ENCODE measurements at regions not wholly inside any gene's neighbourhood (a gene's known extent, or its start where the extent isn't known, plus 50 kb on each side); places are given as distances from the start of the nearest gene placed in this dataset.

- no peak overlapping the region for H3K9ac ChIP-seq (ENCODE audit: low read length)
- CTCF ChIA-PET: no interaction called here
Measured at GRCh38 chr6:82015043-82015442, 232.5 kb downstream of the IBTK start.

DNA sequence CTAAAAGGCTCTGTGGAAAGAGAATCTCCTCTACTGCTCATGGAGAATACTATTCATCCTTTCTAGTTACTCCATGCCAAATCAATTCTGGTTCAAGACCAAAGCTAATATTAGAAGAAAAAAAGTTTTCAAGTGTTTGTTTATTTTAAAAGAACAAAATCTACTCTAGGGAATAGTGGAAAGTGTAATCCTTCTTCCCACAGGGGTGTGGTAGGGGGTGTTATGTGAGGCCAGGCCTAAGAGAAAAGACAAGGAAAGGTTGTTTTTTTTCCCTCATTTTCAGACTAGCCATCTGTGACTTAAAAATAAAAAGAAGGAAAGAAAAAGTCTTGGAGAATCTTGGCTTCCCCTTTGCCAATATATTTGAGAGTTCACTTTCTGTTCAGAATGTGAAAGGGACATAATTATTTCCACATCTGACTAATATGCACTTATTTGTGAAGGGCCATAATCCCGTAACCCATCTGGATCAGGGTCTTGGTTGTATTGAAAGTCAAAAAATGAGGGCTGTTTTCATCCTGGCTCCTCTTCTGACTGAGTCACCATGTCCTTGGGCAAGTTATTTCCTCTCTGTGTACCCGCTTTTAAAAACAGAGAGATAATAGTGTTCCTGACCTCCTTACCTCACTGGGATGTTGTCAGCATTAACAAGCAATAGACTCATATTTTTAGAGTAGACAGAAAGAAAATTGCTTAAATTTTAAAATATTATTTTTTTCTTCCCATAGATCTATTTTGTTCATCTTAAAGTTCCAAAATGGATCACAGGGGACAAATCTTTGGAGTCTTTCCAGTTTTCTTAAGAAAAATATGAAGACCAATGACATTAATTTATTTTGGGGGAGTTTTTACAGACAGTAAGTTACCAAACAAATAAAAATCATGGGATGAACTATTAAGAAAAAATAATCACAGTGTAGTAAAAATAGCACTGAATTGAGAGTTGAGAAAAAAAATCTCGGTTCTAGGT lies 233.7 kb downstream of the IBTK start:
- H3K9me3 ChIP-seq (ENCODE audit: low read length): no peaks in the 10 kb centered on the region
- no peaks in the 10 kb centered on the region for H3K9me2 ChIP-seq (replicated peaks; ENCODE audit: low read length)
- H3K4me1 ChIP-seq (ENCODE audit: insufficient read depth, low read length): peaks cover 34% of the 10 kb centered on the region
- H3K36me3 ChIP-seq (ENCODE audit: low read depth, low read length): no peaks in the 10 kb centered on the region
- no peak overlapping the region for H3K9ac ChIP-seq (ENCODE audit: low read length)
- no peaks in the 10 kb centered on the region for H3K79me2 ChIP-seq (ENCODE audit: low read length)
- no peaks in the 10 kb centered on the region for H4K20me1 ChIP-seq (ENCODE audit: low read length)
- H3K4me3 ChIP-seq (ENCODE audit: low read length): no peak overlapping the region
- H3K27ac ChIP-seq (ENCODE audit: low read length): peak overlapping the region; percentile 18; the same call in 1 of the 2 replicates
- intact Hi-C loops (cut with micrococcal nuclease): no loop called here
- ATAC-seq (peak; percentile 54; the same call in 1 of the 2 replicates), DNase-seq (peak; percentile 53)
- POLR2A ChIA-PET (ENCODE audit: unreplicated experiment): no interaction called here
- no peak overlapping the region for H2AFZ ChIP-seq (ENCODE audit: low read length)
- no peaks in the 10 kb centered on the region for H3K27me3 ChIP-seq (ENCODE audit: low read length)
- TF ChIP-seq EZH2 (IDR thresholded peaks at IDR 0.05; ENCODE audit: low read length, unreplicated experiment) (no peak), CTCF (conservative IDR thresholded peaks at IDR 0.05; ENCODE audit: low read depth, low read length) (no peak), EZH2phosphoT487 (IDR thresholded peaks at IDR 0.05; ENCODE audit: borderline replicate concordance, low read length) (no peak)
- CTCF ChIA-PET: no interaction called here
- no peaks in the 10 kb centered on the region for H3F3A ChIP-seq (ENCODE audit: low read length, unreplicated experiment)
- peak overlapping the region; percentile 38 for H3K4me2 ChIP-seq (ENCODE audit: low read length)
- no TSS peak for BruUV-seq (replicated peaks)

More at GRCh38 chr6:82015043-82015442, 232.5 kb downstream of the IBTK start:
- Histone ChIP-seq H3K79me2 (ENCODE audit: low read length) (no peaks in the 10 kb centered on the region), H3K9me2 (replicated peaks; ENCODE audit: low read length) (no peaks in the 10 kb centered on the region), H2AFZ (ENCODE audit: low read length) (no peak overlapping the region), H3K4me1 (ENCODE audit: insufficient read depth, low read length) (peaks cover 34% of the 10 kb centered on the region), H3K27ac (ENCODE audit: low read length) (peak overlapping the region; percentile 21), H3K27me3 (ENCODE audit: low read length) (no peaks in the 10 kb centered on the region), H3K4me2 (ENCODE audit: low read length) (peak overlapping the region; percentile 38), H3K36me3 (ENCODE audit: low read depth, low read length) (no peaks in the 10 kb centered on the region), H3F3A (ENCODE audit: low read length, unreplicated experiment) (no peaks in the 10 kb centered on the region), H4K20me1 (ENCODE audit: low read length) (no peaks in the 10 kb centered on the region), H3K4me3 (ENCODE audit: low read length) (no peak overlapping the region), H3K9me3 (ENCODE audit: low read length) (no peaks in the 10 kb centered on the region)
- no peak for TF ChIP-seq CTCF (conservative IDR thresholded peaks at IDR 0.05; ENCODE audit: low read depth, low read length)
- TF ChIP-seq EZH2 (IDR thresholded peaks at IDR 0.05; ENCODE audit: low read length, unreplicated experiment): no peak
- TF ChIP-seq EZH2phosphoT487 (IDR thresholded peaks at IDR 0.05; ENCODE audit: borderline replicate concordance, low read length): no peak
- intact Hi-C loops (cut with micrococcal nuclease): no loop called here
- POLR2A ChIA-PET (ENCODE audit: unreplicated experiment): no interaction called here
- ATAC-seq (peak; percentile 80), DNase-seq (peak; percentile 61)
- no TSS peak for BruUV-seq (replicated peaks)
